C4-2B (cell line): ENCODE measurements at regions not wholly inside any gene's neighbourhood (a gene's known extent, or its start where the extent isn't known, plus 50 kb on each side); places are given as distances from the start of the nearest gene placed in this dataset.

Experiments used
- CTCF ChIP-seq: fragments of 450-650 bp; conservative IDR thresholded peaks from 2 replicates; pipeline ENCODE4 v1.5.1; 2017; ENCODE audit warnings: mild to moderate bottlenecking
- ZFX ChIP-seq: fragments of 450-650 bp; IDR thresholded peaks from 2 replicates; pipeline ENCODE4 v1.6.1; 2017

GRCh38 chr6:168218785-168219566 is 100.6 kb downstream of the DACT2 start:
- TF ChIP-seq CTCF, result no peak
- no peak for TF ChIP-seq ZFX
